ENCODE measurements at regions not wholly inside any gene's neighbourhood (a gene's known extent, or its start where the extent isn't known, plus 50 kb on each side); places are given as distances from the start of the nearest gene placed in this dataset.
A peak's percentile ranks its signal among the peaks of the same experiment; 100 is the strongest.

- Histone ChIP-seq H3K9me3 (replicated peaks; ENCODE audit: control insufficient read depth, insufficient read depth, low read depth, low read length) (no peaks in the 10 kb centered on the region), H3K4me1 (replicated peaks in 1 of 2; ENCODE audit: control insufficient read depth in 2 of 2, insufficient read depth in 2 of 2, low read length in 2 of 2) (no peaks in the 10 kb centered on the region), H3K9ac (ENCODE audit: insufficient read depth in 1 of 2, low read depth in 2 of 2, low read length in 2 of 2) (no peak overlapping the region), H2AFZ (ENCODE audit: low read depth, low read length) (no peak overlapping the region), H3K79me2 (ENCODE audit: control insufficient read depth, insufficient read depth, low read length) (no peaks in the 10 kb centered on the region), H3K4me3 (no peak overlapping the region), H4K20me1 (replicated peaks; ENCODE audit: control insufficient read depth, insufficient read depth, low read length) (no peaks in the 10 kb centered on the region), H3K27me3 (ENCODE audit: control insufficient read depth in 2 of 2, insufficient read depth in 2 of 2, low read length in 2 of 2) (no peaks in the 10 kb centered on the region), H3K9me1 (ENCODE audit: control insufficient read depth, insufficient read depth, low read length) (no peaks in the 10 kb centered on the region), H3K36me3 (ENCODE audit: control insufficient read depth, insufficient read depth, low read length) (no peaks in the 10 kb centered on the region), H3K4me2 (ENCODE audit: insufficient read depth, low read length) (no peak overlapping the region), H3K27ac (ENCODE audit: extremely low read depth, low read depth, low read length) (no peak overlapping the region)
- WGBS (ENCODE audit: insufficient coverage, low coverage, missing lambda C conversion rate): 0% methylated on average over 2 of the region's 2 CpGs
- DNase-seq (ENCODE audit: extremely low read depth in 1 of 4, low spot score in 3 of 4) (no peak), FAIRE-seq (no peak), ATAC-seq (no peak)
- no peak for TF ChIP-seq KLF1 (tag; IDR thresholded peaks at IDR 0.05)
- TF ChIP-seq LEF1 (IDR thresholded peaks at IDR 0.05): no peak
- TF ChIP-seq GATAD2B (IDR thresholded peaks at IDR 0.05; ENCODE audit: borderline replicate concordance): no peak
- intact Hi-C loops (cut with micrococcal nuclease) (no loop called here), in situ Hi-C loops (cut with MboI) (no loop called here)
- ChIA-PET CTCF (ENCODE audit: low intra/inter-chr PET ratio) (no interaction called here), POLR2A (no interaction called here)
- no TSS peak for BruUV-seq (replicated peaks)
Observed at GRCh38 chr11:98793276-98793675, 227.5 kb upstream of the CNTN5 start.

GRCh38 chr11:98798333-98798732 is 222.4 kb upstream of the CNTN5 start:
- Histone ChIP-seq H3K4me1 (replicated peaks in 1 of 2; ENCODE audit: control insufficient read depth in 2 of 2, insufficient read depth in 2 of 2, low read length in 2 of 2) (no peaks in the 10 kb centered on the region), H3K4me3 (no peak overlapping the region), H3K36me3 (ENCODE audit: control insufficient read depth, insufficient read depth, low read length) (no peaks in the 10 kb centered on the region), H3K9me1 (ENCODE audit: control insufficient read depth, insufficient read depth, low read length) (no peaks in the 10 kb centered on the region), H3K79me2 (ENCODE audit: control insufficient read depth, insufficient read depth, low read length) (no peaks in the 10 kb centered on the region), H3K9me3 (replicated peaks; ENCODE audit: control insufficient read depth, insufficient read depth, low read depth, low read length) (no peaks in the 10 kb centered on the region), H3K4me2 (ENCODE audit: insufficient read depth, low read length) (no peak overlapping the region), H2AFZ (ENCODE audit: low read depth, low read length) (no peak overlapping the region), H4K20me1 (replicated peaks; ENCODE audit: control insufficient read depth, insufficient read depth, low read length) (no peaks in the 10 kb centered on the region), H3K9ac (ENCODE audit: insufficient read depth in 1 of 2, low read depth in 2 of 2, low read length in 2 of 2) (no peak overlapping the region), H3K27ac (ENCODE audit: extremely low read depth, low read depth, low read length) (no peak overlapping the region), H3K27me3 (ENCODE audit: control insufficient read depth in 2 of 2, insufficient read depth in 2 of 2, low read length in 2 of 2) (no peaks in the 10 kb centered on the region)
- FAIRE-seq: no peak
- POLR2A ChIA-PET: no interaction called here
- in situ Hi-C loops (cut with MboI): no loop called here
- TF ChIP-seq MXI1 (IDR thresholded peaks at IDR 0.05; ENCODE audit: low read depth, low read length) (no peak), ELF2 (CRISPR knock-in tag; IDR thresholded peaks at IDR 0.05) (no peak), ZNF212 (CRISPR knock-in tag; IDR thresholded peaks at IDR 0.05) (no peak), ZNF23 (CRISPR knock-in tag; IDR thresholded peaks at IDR 0.05) (no peak), MAFK (IDR thresholded peaks at IDR 0.05; ENCODE audit: low read length) (peak; percentile 65), SMAD1 (IDR thresholded peaks at IDR 0.05; ENCODE audit: low read depth, low read length, partially characterized antibody) (no peak), C11orf30 (IDR thresholded peaks at IDR 0.05; ENCODE audit: low read depth) (peak; percentile 45; the same call in 1 of the 2 replicates), EWSR1 (IDR thresholded peaks at IDR 0.05; ENCODE audit: borderline replicate concordance, low read depth, partially characterized antibody) (no peak), ZBED1 (IDR thresholded peaks at IDR 0.05) (no peak), EP400 (IDR thresholded peaks at IDR 0.05) (no peak), MAFF (IDR thresholded peaks at IDR 0.05; ENCODE audit: low read length) (peak; percentile 51; the same call in 1 of the 2 replicates), ZNF316 (IDR thresholded peaks at IDR 0.05) (peak; percentile 80), MAFG (tag; conservative IDR thresholded peaks at IDR 0.05) (0 out of 2 replicates have a peak, but pooled peaks have one; percentile 19), PRPF4 (IDR thresholded peaks at IDR 0.05; ENCODE audit: insufficient read depth, low read depth, low read length, poor library complexity, severe bottlenecking) (no peak), NR1H2 (CRISPR knock-in tag; IDR thresholded peaks at IDR 0.05) (no peak), HNRNPL (IDR thresholded peaks at IDR 0.05; ENCODE audit: low read depth, low read length) (no peak), HNRNPLL (IDR thresholded peaks at IDR 0.05; ENCODE audit: low read depth, low read length, poor library complexity, severe bottlenecking) (no peak)
- no peak for DNase-seq (ENCODE audit: extremely low read depth in 1 of 4, low spot score in 3 of 4)
- no TSS peak for BruUV-seq (replicated peaks)
- no peak for ATAC-seq
- intact Hi-C loops (cut with micrococcal nuclease): no loop called here
- CTCF ChIA-PET (ENCODE audit: low intra/inter-chr PET ratio): no interaction called here

Measured in K562 (cell line).